Spleen (tissue), 7 donors: ENCODE measurements at regions not wholly inside any gene's neighbourhood (a gene's known extent, or its start where the extent isn't known, plus 50 kb on each side); places are given as distances from the start of the nearest gene placed in this dataset.

Source experiments
- POLR2A ChIP-seq, 3 donors: fragments of 450-650 bp; IDR thresholded peaks; one replicate each; pipeline ENCODE4 v1.5.1; 2017; ENCODE audit warnings: antibody characterized with exemption in 3 of 3, mild to moderate bottlenecking in 1 of 3
- POLR2AphosphoS5 ChIP-seq, 3 donors: sonication (generic); formaldehyde crosslinking; IDR thresholded peaks; one replicate each; pipeline ENCODE4 v1.5.1; 2017; ENCODE audit warnings: antibody characterized with exemption in 3 of 3
- TF ChIP-seq, protein P1 (sequence below), 11 experiments: fragments of 200-600 bp in 7 of 11; fragments of 450-650 bp in 4 of 11; sonication (generic) in 4 of 11; IDR thresholded peaks in 8 of 11; conservative IDR thresholded peaks in 3 of 11; 1 replicate in 7 of 11; 2 replicates in 4 of 11; pipeline versions ENCODE4 v1.4.0 to v1.8.0; 2016 to 2021; ENCODE audit warnings: antibody characterized with exemption in 11 of 11, inconsistent platforms in 4 of 11, mild to moderate bottlenecking in 1 of 11
- donor health status: DM: no; HTN: no; CAD: no; lungs with moderate emphysema.
- donor health status: DM: no; HTN: no; CAD: no.
- donor health status: DM: no; HTN: no; CAD: no.

DNA sequence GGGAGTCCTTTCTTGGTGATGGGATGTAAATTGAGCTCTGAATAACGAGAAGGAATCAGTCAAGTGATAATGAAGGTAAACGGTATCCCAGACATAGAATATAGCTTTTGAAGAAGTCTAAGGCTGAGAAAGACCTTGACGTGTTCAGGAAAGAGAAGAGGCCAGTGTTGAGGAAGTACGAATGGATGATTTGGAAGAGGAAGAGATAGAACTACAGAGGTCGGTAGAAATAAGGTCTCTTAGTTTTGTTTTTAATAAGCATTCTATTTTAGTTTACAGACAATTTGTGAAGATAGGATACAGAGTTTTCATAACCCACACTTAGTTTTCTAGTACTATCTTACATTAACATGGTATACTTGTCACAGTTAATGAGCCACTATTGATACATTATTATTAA lies 1598.1 kb downstream of the FAM181B start:
- TF ChIP-seq POLR2AphosphoS5 (IDR thresholded peaks at IDR 0.05) (no peak), POLR2A (IDR thresholded peaks at IDR 0.05) (no peak)
- TF ChIP-seq, protein P1, sequence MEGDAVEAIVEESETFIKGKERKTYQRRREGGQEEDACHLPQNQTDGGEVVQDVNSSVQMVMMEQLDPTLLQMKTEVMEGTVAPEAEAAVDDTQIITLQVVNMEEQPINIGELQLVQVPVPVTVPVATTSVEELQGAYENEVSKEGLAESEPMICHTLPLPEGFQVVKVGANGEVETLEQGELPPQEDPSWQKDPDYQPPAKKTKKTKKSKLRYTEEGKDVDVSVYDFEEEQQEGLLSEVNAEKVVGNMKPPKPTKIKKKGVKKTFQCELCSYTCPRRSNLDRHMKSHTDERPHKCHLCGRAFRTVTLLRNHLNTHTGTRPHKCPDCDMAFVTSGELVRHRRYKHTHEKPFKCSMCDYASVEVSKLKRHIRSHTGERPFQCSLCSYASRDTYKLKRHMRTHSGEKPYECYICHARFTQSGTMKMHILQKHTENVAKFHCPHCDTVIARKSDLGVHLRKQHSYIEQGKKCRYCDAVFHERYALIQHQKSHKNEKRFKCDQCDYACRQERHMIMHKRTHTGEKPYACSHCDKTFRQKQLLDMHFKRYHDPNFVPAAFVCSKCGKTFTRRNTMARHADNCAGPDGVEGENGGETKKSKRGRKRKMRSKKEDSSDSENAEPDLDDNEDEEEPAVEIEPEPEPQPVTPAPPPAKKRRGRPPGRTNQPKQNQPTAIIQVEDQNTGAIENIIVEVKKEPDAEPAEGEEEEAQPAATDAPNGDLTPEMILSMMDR (IDR thresholded peaks at IDR 0.05 in 8 of 11, conservative IDR thresholded peaks at IDR 0.05 in 3 of 11) = no peak
